OCI-LY7 (cell line): ENCODE measurements at regions not wholly inside any gene's neighbourhood (a gene's known extent, or its start where the extent isn't known, plus 50 kb on each side); places are given as distances from the start of the nearest gene placed in this dataset.

Experiments
- CTCF ChIP-seq: fragments of 200-600 bp; sonication (generic); conservative IDR thresholded peaks from 2 replicates; pipeline ENCODE4 v1.5.1; 2014; ENCODE audit warnings: mild to moderate bottlenecking, antibody characterized with exemption, low read length, moderate library complexity, mixed read lengths
- EZH2phosphoT487 ChIP-seq: fragments of 200-600 bp; sonication (generic); IDR thresholded peaks from 2 replicates; pipeline ENCODE4 v1.6.1; 2018; ENCODE audit warnings: low read depth, borderline replicate concordance, mild to moderate bottlenecking, mixed run types, antibody characterized with exemption, low read length, moderate library complexity, mixed read lengths

DNA sequence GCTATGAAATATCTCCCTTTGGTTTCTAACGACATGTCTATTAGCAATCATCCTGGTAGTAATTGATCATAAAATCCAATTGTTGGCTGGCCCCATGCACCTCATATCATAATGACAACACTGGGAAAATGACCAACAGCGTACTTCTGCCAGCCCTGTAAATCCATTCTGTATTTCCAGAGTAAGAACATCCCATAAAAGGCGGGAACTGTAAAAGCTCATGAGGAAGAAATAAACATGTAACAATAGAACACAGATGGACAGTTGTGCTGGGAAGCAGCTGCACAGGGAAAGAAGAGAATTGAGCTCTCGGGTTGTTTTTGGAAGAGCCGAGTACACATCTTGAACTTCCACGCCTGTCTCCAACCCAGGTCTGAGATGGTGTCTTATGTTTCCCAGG, 218.7 kb downstream of the CMPK2 start:
- TF ChIP-seq CTCF (no peak), EZH2phosphoT487 (no peak)
